NCI-H460 (cell line): ENCODE measurements at regions not wholly inside any gene's neighbourhood (a gene's known extent, or its start where the extent isn't known, plus 50 kb on each side); places are given as distances from the start of the nearest gene placed in this dataset.

Experiments
- DNase-seq: peaks from one replicate; pipeline ENCODE4 v3.0.0-alpha.2; 2016; ENCODE audit warnings: low read depth; ENCODE audit errors: extremely low read depth

- DNase-seq: no peak
These were observed 77.6 kb downstream of the PCDH1 start for GRCh38 chr5:141800617-141801016.

DNA sequence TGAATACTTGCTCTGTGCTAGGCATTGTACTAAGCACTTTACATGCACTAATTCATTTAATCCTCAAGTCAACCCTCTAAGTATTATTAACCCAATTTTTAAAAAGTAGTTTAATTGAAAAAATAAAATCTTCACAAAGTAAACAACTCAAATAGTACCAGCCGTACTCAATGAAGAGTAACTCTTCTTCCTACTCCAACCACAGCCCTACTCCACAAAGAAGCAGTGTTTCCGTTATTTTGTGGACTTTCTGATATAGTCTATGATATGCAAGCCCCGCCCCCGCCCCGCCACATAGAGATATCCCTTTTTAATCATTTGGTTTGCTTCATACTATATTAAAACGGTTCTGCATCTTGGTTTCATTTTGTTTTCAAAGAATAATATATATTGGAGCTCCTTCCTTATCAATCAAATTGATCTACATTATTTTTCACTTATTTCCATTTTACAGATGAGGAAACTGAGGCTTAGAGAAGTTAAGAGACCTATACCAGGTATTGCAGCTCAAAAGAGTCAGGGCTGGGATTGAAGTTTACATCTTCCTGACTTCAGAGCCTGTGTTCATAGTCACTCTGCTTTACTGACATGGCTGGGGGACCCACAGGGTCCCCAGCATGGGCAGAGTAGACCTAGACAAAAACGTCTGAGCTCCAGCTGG, 78.6 kb downstream of the PCDH1 start:
- DNase-seq: no peak

DNA sequence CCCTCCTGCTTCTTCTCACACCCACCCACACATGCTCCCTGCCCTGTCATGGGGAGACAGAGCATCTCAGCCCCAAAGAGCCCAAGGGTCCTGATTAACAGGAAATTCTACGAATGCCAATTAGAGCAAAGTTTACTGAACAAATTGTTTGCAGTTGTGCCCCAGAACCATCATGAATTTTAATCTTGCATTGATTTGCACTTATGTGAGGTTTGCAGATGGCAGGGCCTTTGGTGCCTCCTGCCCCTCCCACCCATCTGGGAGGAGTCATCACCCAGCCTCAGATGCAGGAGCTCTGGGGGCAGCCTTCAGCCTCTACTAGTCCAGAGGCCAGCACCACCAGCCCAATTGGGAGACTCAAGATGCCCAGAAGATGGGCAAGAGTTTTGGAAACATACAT, 80.8 kb downstream of the PCDH1 start:
- DNase-seq: no peak

DNA sequence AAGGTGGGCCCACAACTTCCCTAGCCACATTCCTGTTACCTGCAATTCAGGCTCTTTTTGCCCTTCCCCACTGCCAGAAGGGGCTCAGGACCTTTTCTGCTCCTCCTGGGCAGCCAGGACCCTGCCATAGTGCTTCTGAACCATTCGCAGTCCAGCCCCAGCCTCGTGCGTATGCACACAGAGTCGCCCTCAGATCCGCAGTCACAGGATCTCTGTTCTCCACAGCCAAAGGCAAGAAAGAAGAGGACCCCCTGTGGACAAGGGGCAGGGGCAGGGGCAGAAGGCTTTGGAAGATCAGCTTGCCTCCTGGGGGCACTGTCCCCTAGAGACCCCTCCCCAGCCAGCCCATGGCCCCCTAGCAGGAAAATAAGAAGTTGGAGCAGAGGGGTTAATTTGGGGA, 82.8 kb downstream of the PCDH1 start:
- no peak for DNase-seq

- no peak for DNase-seq
These were observed 84.3 kb downstream of the PCDH1 start for GRCh38 chr5:141793881-141794280.

DNA sequence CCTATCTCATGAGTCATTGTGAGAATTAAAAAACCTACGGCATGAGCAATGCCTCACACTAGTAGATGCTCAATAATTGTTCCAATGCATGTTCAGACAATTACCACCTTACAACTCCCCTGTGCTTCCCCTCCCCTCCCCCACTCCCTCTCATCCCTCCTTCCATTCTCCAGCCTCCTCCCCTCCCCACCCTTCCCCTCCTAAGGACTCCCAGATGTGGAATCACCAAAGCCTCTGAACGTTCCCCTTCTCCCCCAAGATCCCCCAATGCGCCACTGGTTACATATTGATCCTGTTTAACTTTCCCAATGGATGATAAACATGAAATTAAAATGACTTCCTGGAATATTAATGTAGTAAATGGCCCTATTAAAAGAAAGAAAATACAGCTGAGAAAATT, 84.8 kb downstream of the PCDH1 start:
- no peak for DNase-seq

DNA sequence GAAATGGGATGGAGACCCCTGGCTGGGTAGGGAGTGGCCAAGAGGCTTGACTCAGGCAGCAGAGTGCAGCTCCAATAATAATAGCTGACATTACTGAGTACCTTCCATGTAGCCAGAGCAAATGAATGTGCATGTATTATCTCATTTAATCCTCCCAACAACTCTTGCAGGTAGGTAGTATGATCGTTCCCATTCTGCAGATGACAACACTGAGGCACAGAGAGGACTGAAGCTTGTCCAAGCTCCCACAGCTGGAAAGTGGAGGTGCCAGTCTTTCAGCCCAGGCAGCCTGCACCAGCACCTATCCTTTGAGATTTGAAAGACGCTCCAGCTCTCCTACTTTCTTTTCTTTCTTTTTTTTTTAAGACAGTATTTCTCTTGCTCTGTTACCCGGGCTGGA, 87.6 kb downstream of the PCDH1 start:
- no peak for DNase-seq

DNA sequence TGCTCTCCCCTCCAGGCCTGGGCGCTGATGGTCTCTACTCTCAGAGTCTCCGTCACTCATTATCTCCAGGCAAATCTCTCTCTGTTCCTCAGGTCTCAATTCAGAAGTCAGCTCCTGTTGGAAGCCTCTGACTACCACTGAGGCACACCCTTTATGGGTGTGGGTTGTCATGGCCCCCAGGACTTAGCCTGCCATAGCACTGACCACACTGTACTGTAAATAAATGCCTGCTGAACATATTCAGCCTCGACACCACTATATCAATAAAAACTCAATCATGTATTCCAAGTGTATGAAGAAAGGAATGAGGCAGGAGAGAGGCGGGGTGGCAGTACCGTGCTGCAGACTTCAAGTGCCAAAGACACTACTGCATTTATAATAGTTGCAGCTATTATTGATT, 88.9 kb downstream of the PCDH1 start:
- no peak for DNase-seq

- DNase-seq: no peak
These were observed 89.8 kb downstream of the PCDH1 start for GRCh38 chr5:141788296-141788970.

DNA sequence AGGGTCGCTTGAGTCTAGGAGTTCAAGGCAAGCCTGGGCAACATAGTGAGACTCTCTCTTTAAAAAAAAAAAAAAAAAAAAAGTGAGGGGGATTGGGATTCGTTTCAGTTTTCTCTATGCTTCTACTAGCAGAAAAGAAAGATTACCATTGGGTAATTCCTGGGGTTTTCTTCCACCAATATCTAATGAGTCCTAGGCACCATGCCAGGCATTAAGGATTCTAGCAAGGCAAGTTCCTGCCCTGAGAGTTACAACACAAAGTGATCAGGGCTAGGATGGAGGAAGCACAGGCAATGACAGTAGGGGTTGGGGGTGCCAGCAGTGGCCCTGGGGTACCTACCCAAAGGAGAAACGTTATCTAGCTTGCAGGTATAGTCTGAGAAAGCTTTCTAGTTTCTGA, 90.8 kb downstream of the PCDH1 start:
- DNase-seq: no peak

- DNase-seq: no peak
These were observed 91.5 kb downstream of the PCDH1 start for GRCh38 chr5:141786700-141787099.

- no peak for DNase-seq
These were observed 92.5 kb downstream of the PCDH1 start for GRCh38 chr5:141785711-141786110.

GRCh38 chr5:141785135-141785534, 93.1 kb downstream of the PCDH1 start:
- no peak for DNase-seq

DNA sequence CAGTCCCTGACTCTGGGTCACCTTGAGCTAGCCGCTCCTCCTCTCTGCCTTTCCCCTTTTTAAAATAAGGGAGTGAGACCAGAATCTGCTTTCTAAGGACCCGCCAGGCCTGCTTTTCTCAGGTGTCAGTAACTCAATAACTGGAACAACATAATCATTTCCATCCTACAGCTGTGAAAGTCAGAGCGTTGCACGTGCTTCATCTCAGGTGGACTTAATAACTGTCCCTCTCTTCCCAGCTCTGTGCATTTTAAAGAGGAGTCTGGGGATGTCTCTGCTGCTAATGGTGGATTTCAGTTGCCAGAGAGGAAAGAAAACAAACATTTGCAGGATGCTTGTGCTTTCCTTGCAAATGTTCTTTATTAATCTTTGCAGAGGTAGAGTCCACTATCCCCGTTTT, 93.7 kb downstream of the PCDH1 start:
- DNase-seq: no peak

DNA sequence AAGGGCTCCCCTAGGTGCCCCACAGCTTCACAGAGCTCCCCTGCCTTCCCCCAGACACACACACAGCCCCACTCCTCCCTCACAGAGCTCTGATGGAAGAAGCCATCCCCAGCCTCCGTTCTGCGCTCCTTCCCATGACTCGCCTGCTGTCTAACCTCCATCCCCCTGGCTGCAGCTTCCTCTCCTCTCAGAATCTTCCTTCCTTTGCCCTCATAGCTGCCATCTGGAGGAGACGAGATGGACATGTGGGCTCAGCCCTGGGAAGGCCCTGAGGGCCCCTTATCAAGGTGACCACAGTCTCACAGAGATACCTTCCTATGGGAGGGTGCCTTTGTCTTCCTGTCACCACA, 94.3 kb downstream of the PCDH1 start:
- DNase-seq: no peak

GRCh38 chr5:141783005-141783946, 94.9 kb downstream of the PCDH1 start:
- no peak for DNase-seq

DNA sequence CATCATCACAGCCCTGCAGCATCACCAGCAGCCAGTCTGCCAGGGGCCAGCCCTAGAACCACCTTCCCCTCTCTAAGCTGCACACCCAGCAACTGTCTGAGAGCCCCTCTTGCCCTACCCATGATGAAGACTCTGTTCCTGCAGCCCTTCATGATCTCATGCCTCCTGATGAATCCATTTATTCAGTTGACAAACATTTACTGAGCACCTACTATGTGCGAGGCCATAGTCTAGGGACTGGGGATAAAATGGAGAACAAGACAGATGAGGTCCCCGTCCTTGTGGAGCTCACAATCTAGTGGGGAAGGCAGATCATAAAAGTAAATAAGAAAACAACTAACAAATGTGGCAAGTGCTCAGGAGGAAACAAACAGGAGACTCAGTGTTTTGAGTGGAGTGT, 96.3 kb downstream of the PCDH1 start:
- DNase-seq: no peak

- DNase-seq: no peak
These were observed 97.0 kb downstream of the PCDH1 start for GRCh38 chr5:141780952-141781781.

DNA sequence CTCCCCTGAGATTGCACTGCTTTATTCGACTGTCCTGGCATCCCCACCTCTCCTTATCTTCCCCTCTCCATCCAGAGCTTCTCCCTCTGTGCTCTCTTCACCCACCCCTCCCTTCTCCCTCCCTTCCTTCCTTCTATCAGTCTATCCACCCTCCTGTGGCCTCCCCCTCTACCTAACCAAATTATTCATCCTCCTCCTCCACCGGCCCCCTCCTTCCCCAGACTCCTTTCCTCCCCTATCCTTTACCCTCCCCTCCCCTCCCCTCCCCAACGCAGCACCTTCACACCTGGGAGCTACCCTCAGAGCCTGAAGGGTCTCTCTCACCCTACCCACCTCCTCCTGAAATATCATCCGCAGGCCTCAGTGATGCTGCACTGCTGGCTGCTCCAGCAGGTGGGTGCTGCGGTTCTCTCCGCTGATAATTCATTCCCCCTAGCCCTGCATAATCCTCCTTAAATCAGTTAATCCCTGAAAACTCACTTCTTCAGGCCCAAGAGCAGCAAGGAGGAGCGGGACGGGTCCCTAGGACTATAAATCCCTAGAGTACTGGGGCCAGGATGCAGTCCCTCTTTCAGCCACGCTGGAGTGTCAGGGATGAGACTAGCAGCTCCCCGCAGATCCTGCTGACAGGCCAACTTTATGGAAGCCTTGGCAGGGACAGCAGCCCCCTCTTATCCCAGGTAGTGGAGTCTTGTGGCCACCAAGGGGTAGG, 97.8 kb downstream of the PCDH1 start:
- no peak for DNase-seq

DNA sequence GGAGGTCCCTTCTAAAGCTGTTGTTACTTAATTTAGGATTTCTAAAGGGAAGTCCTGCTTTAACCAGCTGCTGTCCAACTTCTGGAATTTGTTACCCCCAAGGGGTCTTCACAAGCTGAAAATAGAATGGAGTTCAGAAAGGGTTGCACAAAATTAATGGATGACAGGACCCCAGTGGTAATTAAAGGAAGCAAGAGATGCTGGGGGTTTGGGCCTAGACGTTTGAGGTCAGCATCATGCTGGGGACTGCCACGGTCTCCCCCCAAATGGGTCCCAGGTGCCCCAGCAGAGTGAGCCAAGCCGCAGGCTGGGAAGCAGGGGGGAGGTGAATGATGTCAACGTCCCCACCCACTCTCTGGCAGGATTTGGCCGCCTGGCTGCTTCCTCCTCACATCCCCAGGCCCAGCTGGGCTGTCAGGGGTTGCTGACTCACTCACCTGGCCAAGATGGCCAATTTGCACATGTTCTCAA, 97.5 kb upstream of the ARAP3 start:
- DNase-seq: no peak
